ENCODE measurements at regions not wholly inside any gene's neighbourhood (a gene's known extent, or its start where the extent isn't known, plus 50 kb on each side); places are given as distances from the start of the nearest gene placed in this dataset.

DNA sequence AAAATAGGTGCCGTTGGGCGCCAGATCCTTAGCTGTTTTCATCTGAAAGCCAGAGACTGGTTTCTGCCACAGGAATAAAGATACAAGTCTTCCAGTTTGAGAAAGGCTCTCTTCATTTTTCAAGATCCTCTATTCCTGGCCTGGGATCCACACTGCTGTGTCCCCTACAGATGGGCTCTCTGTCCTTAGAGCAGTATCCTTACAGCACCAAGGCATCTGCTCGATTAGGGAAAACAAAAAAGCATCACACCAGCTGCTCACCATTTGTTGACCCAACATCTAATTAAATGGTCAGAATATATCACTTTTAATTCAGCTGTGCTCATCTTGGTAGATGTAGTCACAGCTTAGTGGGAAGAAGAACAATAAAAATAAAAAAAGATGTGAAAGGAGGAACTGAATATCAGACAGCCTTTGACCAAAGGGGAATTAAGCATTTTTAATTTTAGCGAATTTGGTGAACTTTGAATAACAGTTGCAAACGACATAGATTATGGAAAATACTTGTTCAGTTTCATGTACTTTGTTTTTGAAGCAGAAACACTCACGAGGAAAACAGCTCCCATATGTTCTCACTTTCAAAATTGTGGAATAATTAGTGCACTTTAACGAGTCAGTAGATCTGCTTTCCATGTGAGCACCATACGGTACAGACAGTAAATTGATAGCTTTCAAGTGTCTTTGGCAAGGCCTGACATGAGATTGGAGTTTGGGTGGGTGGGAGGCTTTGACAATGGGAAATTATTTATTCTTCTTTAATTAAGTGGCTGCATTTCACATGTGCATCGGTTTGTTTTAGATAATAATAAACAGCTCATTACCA lies 148.4 kb upstream of the CLNK start:
- Histone ChIP-seq H3K9ac (ENCODE audit: low read depth in 1 of 2, low read length in 2 of 2) (no peak overlapping the region), H3K27me3 (ENCODE audit: control insufficient read depth in 4 of 4, insufficient read depth in 4 of 4, low read length in 3 of 4) (no peaks in the 10 kb centered on the region), H3K9me3 (ENCODE audit: control insufficient read depth in 4 of 4, low read length in 3 of 4) (no peaks in the 10 kb centered on the region), H3K27ac (ENCODE audit: low read depth in 1 of 2, low read length in 2 of 2) (no peak overlapping the region), H3K36me3 (ENCODE audit: control insufficient read depth in 4 of 4, insufficient read depth in 3 of 4, low read depth in 1 of 4, low read length in 3 of 4) (no peaks in the 10 kb centered on the region), H3K4me3 (ENCODE audit: low read depth in 1 of 3, low read length in 3 of 3) (no peak overlapping the region), H3K4me1 (ENCODE audit: control insufficient read depth in 4 of 4, insufficient read depth in 4 of 4, low read length in 3 of 4) (no peaks in the 10 kb centered on the region)
- TF ChIP-seq JUND (IDR thresholded peaks at IDR 0.05) (no peak), HNF4G (IDR thresholded peaks at IDR 0.05) (no peak), TAF1 (conservative IDR thresholded peaks at IDR 0.05) (no peak), GABPA (IDR thresholded peaks at IDR 0.05 in 1 of 2, conservative IDR thresholded peaks at IDR 0.05 in 1 of 2) (no peak), RXRA (IDR thresholded peaks at IDR 0.05) (no peak), RAD21 (IDR thresholded peaks at IDR 0.05) (no peak), FOXA1 (IDR thresholded peaks at IDR 0.05) (no peak), SP1 (IDR thresholded peaks at IDR 0.05) (no peak), NR2F2 (IDR thresholded peaks at IDR 0.05) (no peak), YY1 (IDR thresholded peaks at IDR 0.05) (no peak), HNF4A (conservative IDR thresholded peaks at IDR 0.05) (no peak), EGR1 (IDR thresholded peaks at IDR 0.05; ENCODE audit: low read depth in 2 of 2) (no peak), FOXA2 (IDR thresholded peaks at IDR 0.05) (no peak)
- TF ChIP-seq, protein P1, sequence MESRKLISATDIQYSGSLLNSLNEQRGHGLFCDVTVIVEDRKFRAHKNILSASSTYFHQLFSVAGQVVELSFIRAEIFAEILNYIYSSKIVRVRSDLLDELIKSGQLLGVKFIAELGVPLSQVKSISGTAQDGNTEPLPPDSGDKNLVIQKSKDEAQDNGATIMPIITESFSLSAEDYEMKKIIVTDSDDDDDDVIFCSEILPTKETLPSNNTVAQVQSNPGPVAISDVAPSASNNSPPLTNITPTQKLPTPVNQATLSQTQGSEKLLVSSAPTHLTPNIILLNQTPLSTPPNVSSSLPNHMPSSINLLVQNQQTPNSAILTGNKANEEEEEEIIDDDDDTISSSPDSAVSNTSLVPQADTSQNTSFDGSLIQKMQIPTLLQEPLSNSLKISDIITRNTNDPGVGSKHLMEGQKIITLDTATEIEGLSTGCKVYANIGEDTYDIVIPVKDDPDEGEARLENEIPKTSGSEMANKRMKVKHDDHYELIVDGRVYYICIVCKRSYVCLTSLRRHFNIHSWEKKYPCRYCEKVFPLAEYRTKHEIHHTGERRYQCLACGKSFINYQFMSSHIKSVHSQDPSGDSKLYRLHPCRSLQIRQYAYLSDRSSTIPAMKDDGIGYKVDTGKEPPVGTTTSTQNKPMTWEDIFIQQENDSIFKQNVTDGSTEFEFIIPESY (IDR thresholded peaks at IDR 0.05): no peak
- TF ChIP-seq, protein P2, sequence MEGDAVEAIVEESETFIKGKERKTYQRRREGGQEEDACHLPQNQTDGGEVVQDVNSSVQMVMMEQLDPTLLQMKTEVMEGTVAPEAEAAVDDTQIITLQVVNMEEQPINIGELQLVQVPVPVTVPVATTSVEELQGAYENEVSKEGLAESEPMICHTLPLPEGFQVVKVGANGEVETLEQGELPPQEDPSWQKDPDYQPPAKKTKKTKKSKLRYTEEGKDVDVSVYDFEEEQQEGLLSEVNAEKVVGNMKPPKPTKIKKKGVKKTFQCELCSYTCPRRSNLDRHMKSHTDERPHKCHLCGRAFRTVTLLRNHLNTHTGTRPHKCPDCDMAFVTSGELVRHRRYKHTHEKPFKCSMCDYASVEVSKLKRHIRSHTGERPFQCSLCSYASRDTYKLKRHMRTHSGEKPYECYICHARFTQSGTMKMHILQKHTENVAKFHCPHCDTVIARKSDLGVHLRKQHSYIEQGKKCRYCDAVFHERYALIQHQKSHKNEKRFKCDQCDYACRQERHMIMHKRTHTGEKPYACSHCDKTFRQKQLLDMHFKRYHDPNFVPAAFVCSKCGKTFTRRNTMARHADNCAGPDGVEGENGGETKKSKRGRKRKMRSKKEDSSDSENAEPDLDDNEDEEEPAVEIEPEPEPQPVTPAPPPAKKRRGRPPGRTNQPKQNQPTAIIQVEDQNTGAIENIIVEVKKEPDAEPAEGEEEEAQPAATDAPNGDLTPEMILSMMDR (IDR thresholded peaks at IDR 0.05; ENCODE audit: low read depth, low read length, missing input control): no peak
- TF ChIP-seq, protein P3, sequence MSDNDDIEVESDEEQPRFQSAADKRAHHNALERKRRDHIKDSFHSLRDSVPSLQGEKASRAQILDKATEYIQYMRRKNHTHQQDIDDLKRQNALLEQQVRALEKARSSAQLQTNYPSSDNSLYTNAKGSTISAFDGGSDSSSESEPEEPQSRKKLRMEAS (IDR thresholded peaks at IDR 0.05): no peak
- TF ChIP-seq, protein P4, sequence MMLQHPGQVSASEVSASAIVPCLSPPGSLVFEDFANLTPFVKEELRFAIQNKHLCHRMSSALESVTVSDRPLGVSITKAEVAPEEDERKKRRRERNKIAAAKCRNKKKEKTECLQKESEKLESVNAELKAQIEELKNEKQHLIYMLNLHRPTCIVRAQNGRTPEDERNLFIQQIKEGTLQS (IDR thresholded peaks at IDR 0.05): no peak
- TF ChIP-seq, protein P5, sequence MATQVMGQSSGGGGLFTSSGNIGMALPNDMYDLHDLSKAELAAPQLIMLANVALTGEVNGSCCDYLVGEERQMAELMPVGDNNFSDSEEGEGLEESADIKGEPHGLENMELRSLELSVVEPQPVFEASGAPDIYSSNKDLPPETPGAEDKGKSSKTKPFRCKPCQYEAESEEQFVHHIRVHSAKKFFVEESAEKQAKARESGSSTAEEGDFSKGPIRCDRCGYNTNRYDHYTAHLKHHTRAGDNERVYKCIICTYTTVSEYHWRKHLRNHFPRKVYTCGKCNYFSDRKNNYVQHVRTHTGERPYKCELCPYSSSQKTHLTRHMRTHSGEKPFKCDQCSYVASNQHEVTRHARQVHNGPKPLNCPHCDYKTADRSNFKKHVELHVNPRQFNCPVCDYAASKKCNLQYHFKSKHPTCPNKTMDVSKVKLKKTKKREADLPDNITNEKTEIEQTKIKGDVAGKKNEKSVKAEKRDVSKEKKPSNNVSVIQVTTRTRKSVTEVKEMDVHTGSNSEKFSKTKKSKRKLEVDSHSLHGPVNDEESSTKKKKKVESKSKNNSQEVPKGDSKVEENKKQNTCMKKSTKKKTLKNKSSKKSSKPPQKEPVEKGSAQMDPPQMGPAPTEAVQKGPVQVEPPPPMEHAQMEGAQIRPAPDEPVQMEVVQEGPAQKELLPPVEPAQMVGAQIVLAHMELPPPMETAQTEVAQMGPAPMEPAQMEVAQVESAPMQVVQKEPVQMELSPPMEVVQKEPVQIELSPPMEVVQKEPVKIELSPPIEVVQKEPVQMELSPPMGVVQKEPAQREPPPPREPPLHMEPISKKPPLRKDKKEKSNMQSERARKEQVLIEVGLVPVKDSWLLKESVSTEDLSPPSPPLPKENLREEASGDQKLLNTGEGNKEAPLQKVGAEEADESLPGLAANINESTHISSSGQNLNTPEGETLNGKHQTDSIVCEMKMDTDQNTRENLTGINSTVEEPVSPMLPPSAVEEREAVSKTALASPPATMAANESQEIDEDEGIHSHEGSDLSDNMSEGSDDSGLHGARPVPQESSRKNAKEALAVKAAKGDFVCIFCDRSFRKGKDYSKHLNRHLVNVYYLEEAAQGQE (IDR thresholded peaks at IDR 0.05): no peak
- no peak for DNase-seq (ENCODE audit: low spot score)
- WGBS: 71% methylated on average over 9 of the region's 9 CpGs

Measured in liver (tissue), 8 donors.